ENCODE measurements at regions not wholly inside any gene's neighbourhood (a gene's known extent, or its start where the extent isn't known, plus 50 kb on each side); places are given as distances from the start of the nearest gene placed in this dataset.

GRCh38 chr10:112005044-112005443 is 178.5 kb downstream of the GPAM start:
- Histone ChIP-seq H3K27ac (ENCODE audit: low read length) (no peak overlapping the region), H2AFZ (ENCODE audit: low read length) (no peak overlapping the region), H4K20me1 (ENCODE audit: insufficient read depth, low read depth, low read length) (no peaks in the 10 kb centered on the region), H3K79me2 (ENCODE audit: low read length) (no peaks in the 10 kb centered on the region), H3K9me3 (ENCODE audit: low read length) (no peaks in the 10 kb centered on the region), H3K9me2 (replicated peaks; ENCODE audit: insufficient read depth, low read length) (no peaks in the 10 kb centered on the region), H3K4me2 (ENCODE audit: low read depth, low read length, poor library complexity, severe bottlenecking) (no peak overlapping the region), H3K4me3 (ENCODE audit: low read length) (no peak overlapping the region), H3K27me3 (ENCODE audit: low read length) (no peaks in the 10 kb centered on the region), H3K4me1 (ENCODE audit: low read length) (no peaks in the 10 kb centered on the region), H3K9ac (ENCODE audit: low read length) (no peak overlapping the region), H3K36me3 (ENCODE audit: insufficient read depth, low read length) (peaks cover 41% of the 10 kb centered on the region)
- no peak for DNase-seq

- H3K4me2 ChIP-seq (ENCODE audit: low read depth, low read length, poor library complexity, severe bottlenecking): no peak overlapping the region
- no peak for DNase-seq
- no peak overlapping the region for H3K9ac ChIP-seq (ENCODE audit: low read length)
- H3K9me2 ChIP-seq (replicated peaks; ENCODE audit: insufficient read depth, low read length): no peaks in the 10 kb centered on the region
- no peaks in the 10 kb centered on the region for H3K4me1 ChIP-seq (ENCODE audit: low read length)
- H3K9me3 ChIP-seq (ENCODE audit: low read length): no peaks in the 10 kb centered on the region
- no peaks in the 10 kb centered on the region for H3K79me2 ChIP-seq (ENCODE audit: low read length)
- no peaks in the 10 kb centered on the region for H4K20me1 ChIP-seq (ENCODE audit: insufficient read depth, low read depth, low read length)
- no peaks in the 10 kb centered on the region for H3K27me3 ChIP-seq (ENCODE audit: low read length)
- no peak overlapping the region for H3K27ac ChIP-seq (ENCODE audit: low read length)
- no peak overlapping the region for H3K4me3 ChIP-seq (ENCODE audit: low read length)
- H2AFZ ChIP-seq (ENCODE audit: low read length): no peak overlapping the region
- H3K36me3 ChIP-seq (ENCODE audit: insufficient read depth, low read length): peaks cover 28% of the 10 kb centered on the region
Observed at GRCh38 chr10:112006407-112006806, 177.2 kb downstream of the GPAM start.

- no peak overlapping the region for H3K27ac ChIP-seq (ENCODE audit: low read length)
- no peaks in the 10 kb centered on the region for H3K79me2 ChIP-seq (ENCODE audit: low read length)
- no peaks in the 10 kb centered on the region for H3K9me2 ChIP-seq (replicated peaks; ENCODE audit: insufficient read depth, low read length)
- H3K27me3 ChIP-seq (ENCODE audit: low read length): no peaks in the 10 kb centered on the region
- no peak overlapping the region for H2AFZ ChIP-seq (ENCODE audit: low read length)
- H3K36me3 ChIP-seq (ENCODE audit: insufficient read depth, low read length): peaks cover 26% of the 10 kb centered on the region; the same call in 1 of the 2 replicates
- no peaks in the 10 kb centered on the region for H3K4me1 ChIP-seq (ENCODE audit: low read length)
- no peak overlapping the region for H3K4me3 ChIP-seq (ENCODE audit: low read length)
- no peaks in the 10 kb centered on the region for H3K9me3 ChIP-seq (ENCODE audit: low read length)
- DNase-seq: no peak
- no peak overlapping the region for H3K4me2 ChIP-seq (ENCODE audit: low read depth, low read length, poor library complexity, severe bottlenecking)
- no peaks in the 10 kb centered on the region for H4K20me1 ChIP-seq (ENCODE audit: insufficient read depth, low read depth, low read length)
- no peak overlapping the region for H3K9ac ChIP-seq (ENCODE audit: low read length)
Observed at GRCh38 chr10:112006831-112007230, 176.7 kb downstream of the GPAM start.

GRCh38 chr10:112022196-112022595 is 161.4 kb downstream of the GPAM start:
- Histone ChIP-seq H4K20me1 (ENCODE audit: insufficient read depth, low read depth, low read length) (no peaks in the 10 kb centered on the region), H3K36me3 (ENCODE audit: insufficient read depth, low read length) (peaks cover 32% of the 10 kb centered on the region), H3K9ac (ENCODE audit: low read length) (no peak overlapping the region), H2AFZ (ENCODE audit: low read length) (no peak overlapping the region), H3K4me3 (ENCODE audit: low read length) (no peak overlapping the region), H3K9me2 (replicated peaks; ENCODE audit: insufficient read depth, low read length) (no peaks in the 10 kb centered on the region; the same call in 1 of the 2 replicates), H3K27me3 (ENCODE audit: low read length) (no peaks in the 10 kb centered on the region), H3K79me2 (ENCODE audit: low read length) (no peaks in the 10 kb centered on the region), H3K9me3 (ENCODE audit: low read length) (no peaks in the 10 kb centered on the region), H3K4me1 (ENCODE audit: low read length) (no peaks in the 10 kb centered on the region), H3K27ac (ENCODE audit: low read length) (no peak overlapping the region), H3K4me2 (ENCODE audit: low read depth, low read length, poor library complexity, severe bottlenecking) (no peak overlapping the region)
- DNase-seq: no peak

GRCh38 chr10:112024079-112024478 is 159.5 kb downstream of the GPAM start:
- Histone ChIP-seq H3K36me3 (ENCODE audit: insufficient read depth, low read length) (peaks cover 20% of the 10 kb centered on the region; the same call in 1 of the 2 replicates), H3K79me2 (ENCODE audit: low read length) (no peaks in the 10 kb centered on the region), H3K4me1 (ENCODE audit: low read length) (no peaks in the 10 kb centered on the region), H3K4me3 (ENCODE audit: low read length) (no peak overlapping the region), H3K9me3 (ENCODE audit: low read length) (no peaks in the 10 kb centered on the region), H3K4me2 (ENCODE audit: low read depth, low read length, poor library complexity, severe bottlenecking) (no peak overlapping the region), H2AFZ (ENCODE audit: low read length) (no peak overlapping the region), H4K20me1 (ENCODE audit: insufficient read depth, low read depth, low read length) (no peaks in the 10 kb centered on the region), H3K9ac (ENCODE audit: low read length) (no peak overlapping the region), H3K27me3 (ENCODE audit: low read length) (no peaks in the 10 kb centered on the region), H3K27ac (ENCODE audit: low read length) (no peak overlapping the region), H3K9me2 (replicated peaks; ENCODE audit: insufficient read depth, low read length) (no peaks in the 10 kb centered on the region; the same call in 1 of the 2 replicates)
- no peak for DNase-seq

- Histone ChIP-seq H3K4me3 (ENCODE audit: low read length) (no peak overlapping the region), H3K9ac (ENCODE audit: low read length) (no peak overlapping the region), H3K4me1 (ENCODE audit: low read length) (no peaks in the 10 kb centered on the region), H3K27me3 (ENCODE audit: low read length) (no peaks in the 10 kb centered on the region), H4K20me1 (ENCODE audit: insufficient read depth, low read depth, low read length) (no peaks in the 10 kb centered on the region), H3K9me3 (ENCODE audit: low read length) (no peaks in the 10 kb centered on the region), H3K9me2 (replicated peaks; ENCODE audit: insufficient read depth, low read length) (no peaks in the 10 kb centered on the region; the same call in 1 of the 2 replicates), H3K4me2 (ENCODE audit: low read depth, low read length, poor library complexity, severe bottlenecking) (no peak overlapping the region), H3K79me2 (ENCODE audit: low read length) (no peaks in the 10 kb centered on the region), H3K36me3 (ENCODE audit: insufficient read depth, low read length) (peaks cover 19% of the 10 kb centered on the region), H2AFZ (ENCODE audit: low read length) (no peak overlapping the region), H3K27ac (ENCODE audit: low read length) (no peak overlapping the region)
- DNase-seq: no peak
Observed at GRCh38 chr10:112025228-112025627, 158.3 kb downstream of the GPAM start.

GRCh38 chr10:112026438-112026837 is 157.1 kb downstream of the GPAM start:
- H3K4me2 ChIP-seq (ENCODE audit: low read depth, low read length, poor library complexity, severe bottlenecking): no peak overlapping the region
- H3K79me2 ChIP-seq (ENCODE audit: low read length): no peaks in the 10 kb centered on the region
- no peaks in the 10 kb centered on the region; the same call in 1 of the 2 replicates for H3K9me2 ChIP-seq (replicated peaks; ENCODE audit: insufficient read depth, low read length)
- no peaks in the 10 kb centered on the region for H3K4me1 ChIP-seq (ENCODE audit: low read length)
- H3K4me3 ChIP-seq (ENCODE audit: low read length): no peak overlapping the region
- no peaks in the 10 kb centered on the region for H4K20me1 ChIP-seq (ENCODE audit: insufficient read depth, low read depth, low read length)
- H3K9ac ChIP-seq (ENCODE audit: low read length): no peak overlapping the region
- peaks cover 25% of the 10 kb centered on the region for H3K36me3 ChIP-seq (ENCODE audit: insufficient read depth, low read length)
- H3K27me3 ChIP-seq (ENCODE audit: low read length): no peaks in the 10 kb centered on the region
- DNase-seq: peak; percentile 64
- no peak overlapping the region for H2AFZ ChIP-seq (ENCODE audit: low read length)
- no peak overlapping the region for H3K27ac ChIP-seq (ENCODE audit: low read length)
- peaks cover 8% of the 10 kb centered on the region for H3K9me3 ChIP-seq (ENCODE audit: low read length)

- H3K9me2 ChIP-seq (replicated peaks; ENCODE audit: insufficient read depth, low read length): no peaks in the 10 kb centered on the region; the same call in 1 of the 2 replicates
- peaks cover 35% of the 10 kb centered on the region for H3K36me3 ChIP-seq (ENCODE audit: insufficient read depth, low read length)
- no peaks in the 10 kb centered on the region for H3K4me1 ChIP-seq (ENCODE audit: low read length)
- no peaks in the 10 kb centered on the region for H3K79me2 ChIP-seq (ENCODE audit: low read length)
- H3K9me3 ChIP-seq (ENCODE audit: low read length): peaks cover 14% of the 10 kb centered on the region
- H3K4me2 ChIP-seq (ENCODE audit: low read depth, low read length, poor library complexity, severe bottlenecking): no peak overlapping the region
- no peak overlapping the region for H3K27ac ChIP-seq (ENCODE audit: low read length)
- H2AFZ ChIP-seq (ENCODE audit: low read length): no peak overlapping the region
- no peaks in the 10 kb centered on the region for H4K20me1 ChIP-seq (ENCODE audit: insufficient read depth, low read depth, low read length)
- H3K4me3 ChIP-seq (ENCODE audit: low read length): no peak overlapping the region
- no peak overlapping the region for H3K9ac ChIP-seq (ENCODE audit: low read length)
- H3K27me3 ChIP-seq (ENCODE audit: low read length): no peaks in the 10 kb centered on the region
- no peak for DNase-seq
Observed at GRCh38 chr10:112027731-112028280, 155.8 kb downstream of the GPAM start.

Measured in Karpas-422 (cell line).